SK-N-SH (cell line): ENCODE measurements at regions not wholly inside any gene's neighbourhood (a gene's known extent, or its start where the extent isn't known, plus 50 kb on each side); places are given as distances from the start of the nearest gene placed in this dataset.
A peak's percentile ranks its signal among the peaks of the same experiment; 100 is the strongest.

Experiments used
- CTCF ChIA-PET: fragments of 300-600, 350-600 bp; formaldehyde crosslinking; extraction: SDS; loops from one replicate; lab custom pipeline; 2021; lab: Yijun Ruan, JAX
- POLR2A ChIA-PET: fragments of 350-600 bp; sonication (Branson Sonifier 250); formaldehyde crosslinking; extraction: SDS; loops from one replicate; lab custom pipeline; 2020; ENCODE audit warnings: antibody characterized with exemption, inconsistent platforms; lab: Yijun Ruan, JAX
- DNase-seq: peaks from one replicate; pipeline ENCODE4 v3.0.0; 2012
- H2AFZ ChIP-seq: fragments of 200-600 bp; sonication (generic); 2 replicates; pipeline ENCODE4 v1.8.1; 2016; ENCODE audit warnings: antibody characterized with exemption, mild to moderate bottlenecking, low read depth
- H3F3A ChIP-seq: fragments of 200-600 bp; sonication (generic); replicated peaks from 2 replicates; pipeline ENCODE3; 2016; ENCODE audit warnings: antibody characterized with exemption, mild to moderate bottlenecking; ENCODE audit not compliant: insufficient read depth
- H3K27ac ChIP-seq, 2 experiments: fragments of 200-500 bp in 1 of 2; fragments of 200-600 bp in 1 of 2; sonication (Bioruptor generic) in 1 of 2; sonication (generic), shearing (Covaris generic) in 1 of 2; 2 replicates each; pipeline versions ENCODE4 v1.5.1 to v1.6.1; 2014 to 2016; ENCODE audit warnings: low read depth in 2 of 2, inconsistent platforms in 1 of 2, low read length in 1 of 2, mild to moderate bottlenecking in 1 of 2, mixed read lengths in 1 of 2
- H3K27me3 ChIP-seq: fragments of 200-600 bp; sonication (generic), shearing (Covaris generic); 2 replicates; pipeline ENCODE4 v1.6.1; 2016; ENCODE audit warnings: mixed run types; ENCODE audit not compliant: insufficient read depth
- H3K36me3 ChIP-seq, 2 experiments: fragments of 200-500 bp in 1 of 2; fragments of 200-600 bp in 1 of 2; sonication (Bioruptor generic) in 1 of 2; sonication (generic) in 1 of 2; replicated peaks in 1 of 2; 2 replicates each; pipeline versions ENCODE3 to v1.5.1; 2014 to 2016; ENCODE audit warnings: low read length in 1 of 2, mild to moderate bottlenecking in 1 of 2; ENCODE audit not compliant: insufficient read depth in 2 of 2, control insufficient read depth in 1 of 2
- H3K4me1 ChIP-seq, 2 experiments: fragments of 200-500 bp in 1 of 2; fragments of 200-600 bp in 1 of 2; sonication (Bioruptor generic) in 1 of 2; sonication (generic), shearing (Covaris generic) in 1 of 2; 2 replicates each; pipeline versions ENCODE4 v1.5.1 to v1.6.1; 2014 to 2016; ENCODE audit warnings: low read depth in 1 of 2, low read length in 1 of 2, mixed run types in 1 of 2; ENCODE audit not compliant: insufficient read depth in 2 of 2, control insufficient read depth in 1 of 2
- H3K4me2 ChIP-seq: fragments of 200-600 bp; sonication (generic), shearing (Covaris generic); 2 replicates; pipeline ENCODE4 v1.6.1; 2017; ENCODE audit warnings: mixed run types
- H3K4me3 ChIP-seq, 2 experiments: fragments of 200-500 bp in 1 of 2; fragments of 200-600 bp in 1 of 2; sonication (Bioruptor generic) in 1 of 2; sonication (generic), shearing (Covaris generic) in 1 of 2; 2 replicates each; pipeline versions ENCODE4 v1.5.1 to v1.8.1; 2014 to 2016; ENCODE audit warnings: low read depth in 2 of 2, inconsistent platforms in 1 of 2, low read length in 1 of 2, mild to moderate bottlenecking in 1 of 2, mixed read lengths in 1 of 2, moderate library complexity in 1 of 2
- H3K79me2 ChIP-seq: fragments of 200-600 bp; sonication (generic); 2 replicates; pipeline ENCODE4 v1.8.1; 2017; ENCODE audit warnings: mild to moderate bottlenecking; ENCODE audit not compliant: insufficient read depth
- H3K9ac ChIP-seq: fragments of 200-600 bp; sonication (generic); 2 replicates; pipeline ENCODE4 v1.6.1; 2017; ENCODE audit warnings: mixed run types
- H3K9me2 ChIP-seq: fragments of 200-600 bp; sonication (generic); 2 replicates; pipeline ENCODE4 v1.6.1; 2017; ENCODE audit warnings: mixed run types
- H3K9me3 ChIP-seq: fragments of 200-600 bp; sonication (generic); 2 replicates; pipeline ENCODE4 v1.6.1; 2017; ENCODE audit warnings: mixed run types, mild to moderate bottlenecking, moderate library complexity
- H4K20me1 ChIP-seq: fragments of 200-600 bp; sonication (generic); 2 replicates; pipeline ENCODE4 v1.6.1; 2017; ENCODE audit warnings: mild to moderate bottlenecking, mixed run types; ENCODE audit not compliant: insufficient read depth
- ELF1 ChIP-seq: IDR thresholded peaks from 2 replicates; pipeline ENCODE4 v1.4.0; 2012
- FOXM1 ChIP-seq: IDR thresholded peaks from 2 replicates; pipeline ENCODE4 v1.4.0; 2012; ENCODE audit warnings: low read depth, mild to moderate bottlenecking
- NFIC ChIP-seq: IDR thresholded peaks from 2 replicates; pipeline ENCODE4 v1.4.0; 2012; ENCODE audit warnings: borderline replicate concordance
- RAD21 ChIP-seq: IDR thresholded peaks from 2 replicates; pipeline ENCODE4 v1.6.1; 2012; ENCODE audit warnings: mild to moderate bottlenecking, low read length
- RCOR1 ChIP-seq: fragments of 150-350 bp; IDR thresholded peaks from 2 replicates; pipeline ENCODE4 v1.6.1; 2017; ENCODE audit warnings: antibody characterized with exemption, low read length
- RFX5 ChIP-seq: IDR thresholded peaks from 2 replicates; pipeline ENCODE4 v1.6.1; 2012; ENCODE audit warnings: mild to moderate bottlenecking, improper control_type of control experiment, low read length
- SMC3 ChIP-seq: IDR thresholded peaks from 2 replicates; pipeline ENCODE4 v1.6.1; 2012; ENCODE audit warnings: low read depth, low read length, improper control_type of control experiment
- YY1 ChIP-seq: IDR thresholded peaks from 2 replicates; pipeline ENCODE4 v1.4.0; 2012; ENCODE audit warnings: low read depth, mild to moderate bottlenecking
- WGBS: methylation state at CpG from one replicate; pipeline ENCODE4 v1.1.6; 2017; ENCODE audit warnings: low lambda C conversion rate; 5-methylcytosine and 5-hydroxymethylcytosine counted together
- TF ChIP-seq, protein P1 (sequence below): IDR thresholded peaks from 2 replicates; pipeline ENCODE4 v1.4.0; 2012; ENCODE audit warnings: low read depth, borderline replicate concordance
- TF ChIP-seq, protein P2 (sequence below): fragments of 150-350 bp; IDR thresholded peaks from 2 replicates; pipeline ENCODE4 v1.6.1; 2017; ENCODE audit warnings: antibody characterized with exemption, low read length, low read depth, borderline replicate concordance
- TF ChIP-seq, protein P3 (sequence below): IDR thresholded peaks from 2 replicates; pipeline ENCODE4 v1.6.1; 2012; ENCODE audit warnings: mild to moderate bottlenecking, low read depth, low read length, moderate library complexity
- TF ChIP-seq, protein P4 (sequence below): fragments of 150-350 bp; IDR thresholded peaks from 2 replicates; pipeline ENCODE4 v1.6.1; 2016; ENCODE audit warnings: mild to moderate bottlenecking, low read depth, low read length
- TF ChIP-seq, protein P5 (sequence below): IDR thresholded peaks from 2 replicates; pipeline ENCODE4 v1.4.0; 2012; ENCODE audit warnings: low read depth
- TF ChIP-seq, protein P6 (sequence below): IDR thresholded peaks from 2 replicates; pipeline ENCODE4; 2012
- TF ChIP-seq, protein P7 (sequence below): IDR thresholded peaks from 2 replicates; pipeline ENCODE4 v1.4.0; 2012; ENCODE audit warnings: low read depth, borderline replicate concordance

DNA sequence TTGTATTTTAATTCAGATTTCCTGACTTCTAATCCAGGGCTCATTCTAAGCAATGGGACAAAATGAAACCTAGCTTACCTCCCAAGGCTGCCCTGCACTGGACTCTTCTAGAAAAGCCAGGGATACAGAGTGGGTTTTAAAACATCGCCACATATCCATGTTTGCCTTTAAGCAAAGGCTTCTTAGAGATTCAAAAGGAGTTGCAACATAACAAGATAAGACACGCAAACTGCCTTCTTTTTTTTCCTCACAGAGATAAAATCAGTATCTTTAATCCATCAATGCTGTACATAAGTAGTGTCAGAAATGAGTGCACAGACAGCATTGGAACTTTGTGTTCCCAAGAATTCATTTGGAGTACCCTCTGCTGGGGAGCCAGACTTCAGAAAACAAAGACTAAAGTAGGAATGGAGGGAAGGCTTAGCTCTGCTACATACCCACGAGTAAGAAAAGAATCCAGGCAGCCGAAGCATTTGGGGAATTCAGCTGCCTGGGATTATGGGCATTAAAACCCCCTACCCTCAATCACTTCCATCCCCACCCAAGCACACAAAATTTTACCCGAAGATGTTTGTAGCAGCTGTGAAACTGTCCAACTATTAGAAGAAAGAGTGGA, 427.8 kb downstream of the ARL4A start:
- 0 out of 2 replicates have a peak overlapping the region, but pooled peaks have one; percentile 5 for H3K4me2 ChIP-seq
- H3F3A ChIP-seq, result no peaks in the 10 kb centered on the region
- ChIA-PET CTCF (interaction anchor here (1.0 to 1.9 kb wide), 3 partner anchors 8 to 429 kb away, joined by 3 to 5 read pairs (median 4); no protein-coding TSS in a partner anchor), POLR2A (no interaction called here)
- H3K79me2 ChIP-seq, result no peaks in the 10 kb centered on the region
- TF ChIP-seq, protein P1, sequence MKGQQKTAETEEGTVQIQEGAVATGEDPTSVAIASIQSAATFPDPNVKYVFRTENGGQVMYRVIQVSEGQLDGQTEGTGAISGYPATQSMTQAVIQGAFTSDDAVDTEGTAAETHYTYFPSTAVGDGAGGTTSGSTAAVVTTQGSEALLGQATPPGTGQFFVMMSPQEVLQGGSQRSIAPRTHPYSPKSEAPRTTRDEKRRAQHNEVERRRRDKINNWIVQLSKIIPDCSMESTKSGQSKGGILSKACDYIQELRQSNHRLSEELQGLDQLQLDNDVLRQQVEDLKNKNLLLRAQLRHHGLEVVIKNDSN, result no peak
- TF ChIP-seq, protein P2, sequence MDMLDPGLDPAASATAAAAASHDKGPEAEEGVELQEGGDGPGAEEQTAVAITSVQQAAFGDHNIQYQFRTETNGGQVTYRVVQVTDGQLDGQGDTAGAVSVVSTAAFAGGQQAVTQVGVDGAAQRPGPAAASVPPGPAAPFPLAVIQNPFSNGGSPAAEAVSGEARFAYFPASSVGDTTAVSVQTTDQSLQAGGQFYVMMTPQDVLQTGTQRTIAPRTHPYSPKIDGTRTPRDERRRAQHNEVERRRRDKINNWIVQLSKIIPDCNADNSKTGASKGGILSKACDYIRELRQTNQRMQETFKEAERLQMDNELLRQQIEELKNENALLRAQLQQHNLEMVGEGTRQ, result no peak
- TF ChIP-seq, protein P3, sequence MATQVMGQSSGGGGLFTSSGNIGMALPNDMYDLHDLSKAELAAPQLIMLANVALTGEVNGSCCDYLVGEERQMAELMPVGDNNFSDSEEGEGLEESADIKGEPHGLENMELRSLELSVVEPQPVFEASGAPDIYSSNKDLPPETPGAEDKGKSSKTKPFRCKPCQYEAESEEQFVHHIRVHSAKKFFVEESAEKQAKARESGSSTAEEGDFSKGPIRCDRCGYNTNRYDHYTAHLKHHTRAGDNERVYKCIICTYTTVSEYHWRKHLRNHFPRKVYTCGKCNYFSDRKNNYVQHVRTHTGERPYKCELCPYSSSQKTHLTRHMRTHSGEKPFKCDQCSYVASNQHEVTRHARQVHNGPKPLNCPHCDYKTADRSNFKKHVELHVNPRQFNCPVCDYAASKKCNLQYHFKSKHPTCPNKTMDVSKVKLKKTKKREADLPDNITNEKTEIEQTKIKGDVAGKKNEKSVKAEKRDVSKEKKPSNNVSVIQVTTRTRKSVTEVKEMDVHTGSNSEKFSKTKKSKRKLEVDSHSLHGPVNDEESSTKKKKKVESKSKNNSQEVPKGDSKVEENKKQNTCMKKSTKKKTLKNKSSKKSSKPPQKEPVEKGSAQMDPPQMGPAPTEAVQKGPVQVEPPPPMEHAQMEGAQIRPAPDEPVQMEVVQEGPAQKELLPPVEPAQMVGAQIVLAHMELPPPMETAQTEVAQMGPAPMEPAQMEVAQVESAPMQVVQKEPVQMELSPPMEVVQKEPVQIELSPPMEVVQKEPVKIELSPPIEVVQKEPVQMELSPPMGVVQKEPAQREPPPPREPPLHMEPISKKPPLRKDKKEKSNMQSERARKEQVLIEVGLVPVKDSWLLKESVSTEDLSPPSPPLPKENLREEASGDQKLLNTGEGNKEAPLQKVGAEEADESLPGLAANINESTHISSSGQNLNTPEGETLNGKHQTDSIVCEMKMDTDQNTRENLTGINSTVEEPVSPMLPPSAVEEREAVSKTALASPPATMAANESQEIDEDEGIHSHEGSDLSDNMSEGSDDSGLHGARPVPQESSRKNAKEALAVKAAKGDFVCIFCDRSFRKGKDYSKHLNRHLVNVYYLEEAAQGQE, result no peak
- TF ChIP-seq RCOR1, result no peak
- no peak for TF ChIP-seq RFX5
- TF ChIP-seq YY1, result no peak
- no peak overlapping the region for H3K4me3 ChIP-seq
- H3K9me3 ChIP-seq, result no peaks in the 10 kb centered on the region
- peak overlapping the region; percentile 7; the same call in 1 of the 2 replicates for H2AFZ ChIP-seq
- H3K9me2 ChIP-seq, result no peaks in the 10 kb centered on the region
- H3K9ac ChIP-seq, result no peak overlapping the region
- DNase-seq, result no peak
- 9% methylated on average over 5 of the region's 5 CpGs for WGBS
- no peaks in the 10 kb centered on the region for H3K4me1 ChIP-seq
- no peaks in the 10 kb centered on the region for H4K20me1 ChIP-seq
- H3K36me3 ChIP-seq, result no peaks in the 10 kb centered on the region
- no peak overlapping the region for H3K27ac ChIP-seq
- no peaks in the 10 kb centered on the region; the same call in 1 of the 2 replicates for H3K27me3 ChIP-seq

DNA sequence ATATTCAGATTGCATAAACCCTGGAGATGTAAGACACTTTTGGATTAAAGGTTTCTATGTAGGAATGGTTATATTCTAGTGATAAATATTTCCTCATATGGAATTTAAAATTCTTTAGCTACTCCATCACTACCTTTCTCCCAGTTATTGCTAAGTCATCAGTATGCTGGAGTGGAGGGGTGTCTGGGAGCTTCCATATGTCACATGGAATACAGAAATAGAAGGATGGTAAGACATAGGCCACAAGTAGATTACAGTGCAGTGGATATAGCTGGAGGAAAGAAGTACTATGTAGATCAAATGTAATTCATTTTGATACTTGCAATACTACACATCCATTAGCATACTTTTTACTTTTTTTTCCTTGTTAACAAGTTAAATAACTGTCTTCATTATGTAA, 428.4 kb downstream of the ARL4A start:
- no peaks in the 10 kb centered on the region for H3K9me2 ChIP-seq
- no peak for DNase-seq
- CTCF ChIA-PET, result interaction anchor here (1.0 to 1.9 kb wide), 3 partner anchors 9 to 430 kb away, joined by 3 to 5 read pairs (median 4); no protein-coding TSS in a partner anchor
- H3K27me3 ChIP-seq, result no peaks in the 10 kb centered on the region; the same call in 1 of the 2 replicates
- H3K9ac ChIP-seq, result no peak overlapping the region
- no peaks in the 10 kb centered on the region for H3K9me3 ChIP-seq
- no peaks in the 10 kb centered on the region for H3K4me1 ChIP-seq
- H4K20me1 ChIP-seq, result no peaks in the 10 kb centered on the region
- TF ChIP-seq ELF1 (no peak), SMC3 (no peak), FOXM1 (no peak), NFIC (no peak), RAD21 (no peak)
- TF ChIP-seq, protein P4, sequence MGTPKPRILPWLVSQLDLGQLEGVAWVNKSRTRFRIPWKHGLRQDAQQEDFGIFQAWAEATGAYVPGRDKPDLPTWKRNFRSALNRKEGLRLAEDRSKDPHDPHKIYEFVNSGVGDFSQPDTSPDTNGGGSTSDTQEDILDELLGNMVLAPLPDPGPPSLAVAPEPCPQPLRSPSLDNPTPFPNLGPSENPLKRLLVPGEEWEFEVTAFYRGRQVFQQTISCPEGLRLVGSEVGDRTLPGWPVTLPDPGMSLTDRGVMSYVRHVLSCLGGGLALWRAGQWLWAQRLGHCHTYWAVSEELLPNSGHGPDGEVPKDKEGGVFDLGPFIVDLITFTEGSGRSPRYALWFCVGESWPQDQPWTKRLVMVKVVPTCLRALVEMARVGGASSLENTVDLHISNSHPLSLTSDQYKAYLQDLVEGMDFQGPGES, result no peak
- TF ChIP-seq, protein P5, sequence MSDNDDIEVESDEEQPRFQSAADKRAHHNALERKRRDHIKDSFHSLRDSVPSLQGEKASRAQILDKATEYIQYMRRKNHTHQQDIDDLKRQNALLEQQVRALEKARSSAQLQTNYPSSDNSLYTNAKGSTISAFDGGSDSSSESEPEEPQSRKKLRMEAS, result no peak
- TF ChIP-seq, protein P6, sequence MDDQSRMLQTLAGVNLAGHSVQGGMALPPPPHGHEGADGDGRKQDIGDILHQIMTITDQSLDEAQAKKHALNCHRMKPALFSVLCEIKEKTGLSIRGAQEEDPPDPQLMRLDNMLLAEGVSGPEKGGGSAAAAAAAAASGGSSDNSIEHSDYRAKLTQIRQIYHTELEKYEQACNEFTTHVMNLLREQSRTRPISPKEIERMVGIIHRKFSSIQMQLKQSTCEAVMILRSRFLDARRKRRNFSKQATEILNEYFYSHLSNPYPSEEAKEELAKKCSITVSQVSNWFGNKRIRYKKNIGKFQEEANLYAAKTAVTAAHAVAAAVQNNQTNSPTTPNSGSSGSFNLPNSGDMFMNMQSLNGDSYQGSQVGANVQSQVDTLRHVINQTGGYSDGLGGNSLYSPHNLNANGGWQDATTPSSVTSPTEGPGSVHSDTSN, result no peak
- TF ChIP-seq, protein P7, sequence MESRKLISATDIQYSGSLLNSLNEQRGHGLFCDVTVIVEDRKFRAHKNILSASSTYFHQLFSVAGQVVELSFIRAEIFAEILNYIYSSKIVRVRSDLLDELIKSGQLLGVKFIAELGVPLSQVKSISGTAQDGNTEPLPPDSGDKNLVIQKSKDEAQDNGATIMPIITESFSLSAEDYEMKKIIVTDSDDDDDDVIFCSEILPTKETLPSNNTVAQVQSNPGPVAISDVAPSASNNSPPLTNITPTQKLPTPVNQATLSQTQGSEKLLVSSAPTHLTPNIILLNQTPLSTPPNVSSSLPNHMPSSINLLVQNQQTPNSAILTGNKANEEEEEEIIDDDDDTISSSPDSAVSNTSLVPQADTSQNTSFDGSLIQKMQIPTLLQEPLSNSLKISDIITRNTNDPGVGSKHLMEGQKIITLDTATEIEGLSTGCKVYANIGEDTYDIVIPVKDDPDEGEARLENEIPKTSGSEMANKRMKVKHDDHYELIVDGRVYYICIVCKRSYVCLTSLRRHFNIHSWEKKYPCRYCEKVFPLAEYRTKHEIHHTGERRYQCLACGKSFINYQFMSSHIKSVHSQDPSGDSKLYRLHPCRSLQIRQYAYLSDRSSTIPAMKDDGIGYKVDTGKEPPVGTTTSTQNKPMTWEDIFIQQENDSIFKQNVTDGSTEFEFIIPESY, result no peak
- TF ChIP-seq, protein P2, result no peak
- POLR2A ChIA-PET, result no interaction called here
- no peaks in the 10 kb centered on the region for H3K79me2 ChIP-seq
- H3K27ac ChIP-seq, result no peak overlapping the region
- H3K4me2 ChIP-seq, result no peak overlapping the region
- H2AFZ ChIP-seq, result no peak overlapping the region
- no peaks in the 10 kb centered on the region for H3F3A ChIP-seq
- no peaks in the 10 kb centered on the region for H3K36me3 ChIP-seq
- H3K4me3 ChIP-seq, result no peak overlapping the region
